AG09319 (cell line): ENCODE measurements at regions not wholly inside any gene's neighbourhood (a gene's known extent, or its start where the extent isn't known, plus 50 kb on each side); places are given as distances from the start of the nearest gene placed in this dataset.

Source experiments
- DNase-seq: peaks from one replicate; pipeline ENCODE4 v3.0.0-alpha.2; 2010; ENCODE audit warnings: low read depth; ENCODE audit errors: extremely low read depth
- TF ChIP-seq, protein P1 (sequence below): IDR thresholded peaks from 2 replicates; pipeline ENCODE4 v1.5.1; 2011; ENCODE audit warnings: low read depth, mild to moderate bottlenecking, inconsistent platforms, low read length, moderate library complexity

DNA sequence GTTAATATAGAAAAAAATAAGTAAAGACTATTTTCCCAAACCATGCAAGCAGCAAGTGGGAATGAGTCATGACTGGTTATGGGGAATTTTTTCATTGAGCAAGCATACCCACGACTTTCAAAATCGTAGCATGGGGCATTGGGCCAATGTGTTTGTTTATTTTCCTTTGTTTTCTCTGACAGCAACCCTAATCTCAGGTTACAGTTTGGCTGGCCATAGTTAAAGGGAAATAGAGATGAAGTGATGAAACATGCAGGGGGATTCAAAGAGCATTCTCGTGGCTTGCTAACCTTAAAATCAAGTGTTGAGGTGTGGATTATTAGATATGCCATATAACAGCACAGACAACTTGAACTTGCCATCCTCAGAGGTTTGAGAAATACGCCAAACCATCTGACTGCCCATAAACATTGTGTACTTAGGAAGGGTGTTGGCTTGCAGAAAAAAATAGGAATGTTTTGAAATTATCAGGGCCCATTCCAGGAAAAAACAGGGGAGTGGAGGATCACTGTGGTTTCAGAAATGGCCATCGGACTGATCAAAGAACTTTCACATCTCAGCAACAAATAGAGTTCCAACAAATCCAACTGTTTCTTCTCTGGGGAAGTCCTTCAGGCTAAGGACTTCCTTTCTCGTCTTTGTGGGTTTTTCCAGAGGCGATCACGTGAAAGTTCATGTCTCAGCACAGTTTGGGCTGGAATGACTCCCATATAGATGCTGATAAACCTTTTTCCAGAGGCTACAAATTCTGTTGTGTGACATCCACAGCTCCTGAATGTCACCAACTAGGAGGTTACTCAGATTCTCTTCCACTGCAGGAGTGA is 259.1 kb downstream of the SYK start:
- peak; percentile 98 for DNase-seq
- TF ChIP-seq, protein P1, sequence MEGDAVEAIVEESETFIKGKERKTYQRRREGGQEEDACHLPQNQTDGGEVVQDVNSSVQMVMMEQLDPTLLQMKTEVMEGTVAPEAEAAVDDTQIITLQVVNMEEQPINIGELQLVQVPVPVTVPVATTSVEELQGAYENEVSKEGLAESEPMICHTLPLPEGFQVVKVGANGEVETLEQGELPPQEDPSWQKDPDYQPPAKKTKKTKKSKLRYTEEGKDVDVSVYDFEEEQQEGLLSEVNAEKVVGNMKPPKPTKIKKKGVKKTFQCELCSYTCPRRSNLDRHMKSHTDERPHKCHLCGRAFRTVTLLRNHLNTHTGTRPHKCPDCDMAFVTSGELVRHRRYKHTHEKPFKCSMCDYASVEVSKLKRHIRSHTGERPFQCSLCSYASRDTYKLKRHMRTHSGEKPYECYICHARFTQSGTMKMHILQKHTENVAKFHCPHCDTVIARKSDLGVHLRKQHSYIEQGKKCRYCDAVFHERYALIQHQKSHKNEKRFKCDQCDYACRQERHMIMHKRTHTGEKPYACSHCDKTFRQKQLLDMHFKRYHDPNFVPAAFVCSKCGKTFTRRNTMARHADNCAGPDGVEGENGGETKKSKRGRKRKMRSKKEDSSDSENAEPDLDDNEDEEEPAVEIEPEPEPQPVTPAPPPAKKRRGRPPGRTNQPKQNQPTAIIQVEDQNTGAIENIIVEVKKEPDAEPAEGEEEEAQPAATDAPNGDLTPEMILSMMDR: no peak

DNA sequence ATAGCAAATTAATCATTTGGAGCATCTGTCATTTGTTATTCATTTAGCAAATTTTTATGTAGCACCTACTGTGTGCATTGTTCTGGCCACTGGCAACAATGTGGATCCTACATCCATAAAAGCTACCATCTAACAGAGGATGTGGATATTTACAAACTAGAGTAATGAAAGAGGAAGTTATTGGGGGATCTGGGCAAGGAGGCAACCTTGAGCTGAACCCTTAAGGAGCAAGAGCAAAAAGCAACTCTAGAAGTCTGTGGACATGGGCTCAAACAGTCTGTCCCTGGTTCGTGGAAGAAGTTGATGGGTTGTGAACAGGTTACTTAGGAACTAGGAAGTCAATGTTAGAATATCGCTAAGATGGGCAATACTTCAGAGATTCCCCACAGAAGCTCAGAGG is 259.9 kb downstream of the SYK start:
- TF ChIP-seq, protein P1: no peak
- DNase-seq: no peak

DNA sequence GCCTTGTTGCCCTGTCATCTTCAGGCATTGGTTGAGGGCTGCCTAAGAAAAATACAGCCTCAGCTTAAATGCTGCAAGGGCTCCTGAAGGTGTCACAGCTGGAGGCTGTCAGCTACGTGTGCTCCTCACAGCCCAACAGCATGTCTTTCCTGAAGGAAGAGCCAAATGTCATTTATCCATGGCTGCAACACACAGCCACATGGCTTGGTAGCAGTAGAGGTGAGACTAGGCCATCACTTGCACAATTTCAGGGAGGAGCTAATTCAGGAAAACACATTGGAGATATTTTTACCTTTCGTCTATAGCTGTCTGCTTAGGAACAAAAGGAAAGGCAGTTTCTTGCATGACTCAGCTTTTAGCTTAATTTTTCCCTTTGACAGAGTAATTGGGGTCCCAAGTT is 260.7 kb downstream of the SYK start:
- TF ChIP-seq, protein P1: no peak
- DNase-seq: no peak

DNA sequence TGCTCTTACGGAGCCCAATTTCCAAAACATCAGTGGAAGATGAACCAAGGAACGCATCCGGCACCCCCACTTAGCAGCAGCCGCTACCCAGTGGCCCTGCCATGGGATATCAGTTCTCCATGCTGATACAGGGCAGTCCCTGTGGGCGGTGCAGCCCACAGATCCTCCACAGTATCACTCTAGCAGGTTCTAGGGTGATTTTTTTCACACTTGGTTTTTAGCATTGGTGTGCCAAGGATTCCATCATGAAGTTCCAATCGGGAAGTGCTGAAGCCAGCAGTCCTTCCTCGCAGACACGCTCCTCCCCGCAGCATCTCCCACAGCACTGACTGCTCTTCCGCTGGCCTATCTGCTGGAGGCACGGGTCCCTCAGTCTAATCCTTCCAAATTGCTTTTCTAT is 261.9 kb downstream of the SYK start:
- TF ChIP-seq, protein P1: no peak
- no peak for DNase-seq

DNA sequence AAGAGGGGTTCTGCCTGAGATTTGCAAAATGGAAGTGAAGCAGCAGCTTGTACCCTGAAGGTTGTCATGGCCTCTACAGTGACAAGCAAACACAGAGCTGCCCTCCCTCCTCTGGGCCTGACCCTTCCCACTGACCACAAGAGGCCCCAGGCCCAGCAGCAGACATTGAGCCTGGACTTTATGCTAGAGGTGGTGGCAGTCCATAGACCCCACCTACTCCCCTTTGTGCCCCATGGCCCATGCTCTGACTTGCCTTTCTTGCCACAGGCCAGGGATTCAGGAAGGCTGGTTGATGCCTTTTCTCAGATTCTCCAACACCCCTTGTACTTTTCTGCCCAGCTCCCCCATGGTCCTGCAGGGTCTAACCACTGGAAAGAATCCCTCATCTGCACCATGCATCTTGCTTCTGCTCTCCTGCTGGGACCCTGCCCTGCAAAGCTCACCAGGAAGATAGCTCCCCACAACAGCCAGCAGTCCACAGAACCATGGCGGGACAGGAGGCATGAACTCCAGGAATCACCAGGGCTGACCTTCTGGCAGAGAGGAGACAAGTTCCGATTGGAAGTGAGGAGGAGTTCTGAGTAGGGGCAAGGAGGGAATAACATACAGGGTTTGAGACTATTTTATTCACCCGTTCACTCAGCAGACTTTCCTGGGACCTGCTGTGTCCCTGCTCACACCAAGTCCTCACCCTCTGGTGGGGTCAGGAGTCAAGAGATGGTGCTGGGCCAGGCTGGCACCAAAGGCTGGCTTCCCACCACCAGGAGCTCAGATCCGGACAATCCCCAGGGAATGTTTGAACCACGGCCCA is 263.8 kb downstream of the SYK start:
- no peak for DNase-seq
- TF ChIP-seq, protein P1: no peak

DNA sequence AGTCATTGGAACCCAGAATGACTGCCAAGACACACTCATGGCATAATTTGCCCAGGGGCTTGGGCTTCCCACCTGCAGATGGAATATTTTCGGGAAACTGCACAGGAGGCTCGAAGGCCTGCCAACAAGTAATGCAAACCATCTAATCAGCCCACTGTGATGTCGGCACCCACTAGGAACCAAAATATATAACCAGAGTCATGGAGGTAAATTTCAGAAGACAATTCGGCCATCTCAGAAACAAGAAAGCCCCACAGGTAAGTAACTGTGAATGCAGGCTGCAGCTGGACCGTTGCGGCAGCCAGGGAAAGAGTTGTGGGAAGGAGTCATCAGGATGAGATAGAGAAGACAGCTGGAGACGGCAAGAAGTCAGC is 264.4 kb downstream of the SYK start:
- no peak for DNase-seq
- TF ChIP-seq, protein P1: no peak

DNA sequence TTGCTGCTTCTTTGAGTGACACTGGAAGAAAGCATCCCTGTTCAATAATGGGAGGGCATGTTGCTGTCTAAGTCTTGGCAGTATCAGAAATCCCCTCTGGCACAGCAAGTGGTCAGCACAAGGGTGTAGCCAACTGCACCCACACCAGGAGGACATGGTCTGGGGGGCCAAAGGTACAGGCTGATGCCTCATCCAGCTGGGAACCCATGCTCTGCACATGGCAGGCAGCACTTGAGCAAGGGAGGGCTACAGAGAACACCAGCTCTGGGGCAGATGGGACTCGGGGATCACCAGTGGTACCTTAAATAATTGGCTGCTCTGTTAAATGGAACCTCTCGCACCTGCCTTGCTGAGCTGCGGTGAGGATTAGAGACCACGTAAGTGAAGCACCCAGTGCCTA is 265.2 kb downstream of the SYK start:
- TF ChIP-seq, protein P1: no peak
- DNase-seq: no peak
